NB4 (cell line): ENCODE measurements at regions not wholly inside any gene's neighbourhood (a gene's known extent, or its start where the extent isn't known, plus 50 kb on each side); places are given as distances from the start of the nearest gene placed in this dataset.

Source experiments
- CTCF ChIP-seq: IDR thresholded peaks from one replicate; pipeline ENCODE4 v1.5.1; 2012; ENCODE audit warnings: low read depth, low read length
- MAX ChIP-seq: IDR thresholded peaks from 2 replicates; pipeline ENCODE4 v1.6.1; 2011; ENCODE audit warnings: low read depth, low read length
- MYC ChIP-seq: IDR thresholded peaks from 2 replicates; pipeline ENCODE4 v1.6.1; 2011; ENCODE audit warnings: low read depth, low read length
- POLR2A ChIP-seq: IDR thresholded peaks from 2 replicates; pipeline ENCODE4 v1.6.1; 2011; ENCODE audit warnings: mild to moderate bottlenecking; ENCODE audit not compliant: insufficient read length; ENCODE audit errors: extremely low read depth

- TF ChIP-seq CTCF (no peak), POLR2A (no peak), MAX (no peak), MYC (no peak)
These were observed 403.6 kb downstream of the UTRN start for GRCh38 chr6:144688713-144689112.
